ENCODE measurements at regions not wholly inside any gene's neighbourhood (a gene's known extent, or its start where the extent isn't known, plus 50 kb on each side); places are given as distances from the start of the nearest gene placed in this dataset.
"Not testable (repeated sequence)": the region's sequence is repeated elsewhere in the genome, so short reads cannot be mapped to it uniquely, and the experiment has no call there.

DNA sequence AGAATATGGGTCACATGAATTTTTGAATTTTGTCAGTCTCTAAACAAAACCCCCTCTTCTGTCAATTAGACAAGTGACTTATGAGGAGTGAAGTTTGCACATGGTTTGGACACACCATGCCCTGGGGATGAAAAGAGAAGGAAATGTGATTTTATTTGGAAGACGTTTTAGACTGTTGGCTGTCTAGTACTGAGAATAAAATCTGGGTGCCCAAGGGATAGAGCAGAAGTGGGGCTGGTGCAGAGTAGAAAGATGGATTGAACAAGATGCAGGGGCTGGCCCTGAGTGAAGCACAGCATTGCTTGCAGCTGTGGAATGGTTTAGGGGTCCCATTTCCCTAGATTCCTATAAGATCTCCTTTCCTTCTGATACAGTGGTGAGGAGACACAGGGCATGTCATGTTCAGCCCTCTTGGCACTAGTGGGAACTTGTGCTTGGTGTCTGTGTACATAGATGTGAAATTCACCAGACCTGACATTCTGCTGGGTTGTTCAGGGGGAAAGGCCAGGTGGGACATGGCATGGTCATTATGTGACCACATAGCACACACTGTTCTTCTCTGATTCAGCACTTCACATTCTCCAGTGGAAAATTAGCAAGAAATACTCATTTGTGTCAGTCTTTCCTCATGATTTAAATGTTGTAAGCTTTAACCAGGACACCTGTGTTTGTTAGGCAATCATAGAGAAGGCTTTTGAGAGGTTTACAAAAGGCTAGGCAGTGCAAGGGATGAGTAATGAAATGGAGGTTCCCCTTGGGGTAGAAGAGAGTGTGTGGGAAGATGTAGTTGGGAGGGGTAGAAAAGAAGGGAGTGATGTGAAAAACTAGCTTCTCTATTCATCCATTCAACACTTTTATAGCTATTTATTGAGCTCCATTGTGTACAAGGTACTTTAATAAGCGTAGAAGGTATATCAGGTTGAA is 202.3 kb upstream of the IGF1 start:
- no peak for ATAC-seq (ENCODE audit: low FRiP score)
- TF ChIP-seq, protein P1, sequence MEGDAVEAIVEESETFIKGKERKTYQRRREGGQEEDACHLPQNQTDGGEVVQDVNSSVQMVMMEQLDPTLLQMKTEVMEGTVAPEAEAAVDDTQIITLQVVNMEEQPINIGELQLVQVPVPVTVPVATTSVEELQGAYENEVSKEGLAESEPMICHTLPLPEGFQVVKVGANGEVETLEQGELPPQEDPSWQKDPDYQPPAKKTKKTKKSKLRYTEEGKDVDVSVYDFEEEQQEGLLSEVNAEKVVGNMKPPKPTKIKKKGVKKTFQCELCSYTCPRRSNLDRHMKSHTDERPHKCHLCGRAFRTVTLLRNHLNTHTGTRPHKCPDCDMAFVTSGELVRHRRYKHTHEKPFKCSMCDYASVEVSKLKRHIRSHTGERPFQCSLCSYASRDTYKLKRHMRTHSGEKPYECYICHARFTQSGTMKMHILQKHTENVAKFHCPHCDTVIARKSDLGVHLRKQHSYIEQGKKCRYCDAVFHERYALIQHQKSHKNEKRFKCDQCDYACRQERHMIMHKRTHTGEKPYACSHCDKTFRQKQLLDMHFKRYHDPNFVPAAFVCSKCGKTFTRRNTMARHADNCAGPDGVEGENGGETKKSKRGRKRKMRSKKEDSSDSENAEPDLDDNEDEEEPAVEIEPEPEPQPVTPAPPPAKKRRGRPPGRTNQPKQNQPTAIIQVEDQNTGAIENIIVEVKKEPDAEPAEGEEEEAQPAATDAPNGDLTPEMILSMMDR (IDR thresholded peaks at IDR 0.05), result no peak
- DNase-seq (ENCODE audit: low spot score), result no peak

DNA sequence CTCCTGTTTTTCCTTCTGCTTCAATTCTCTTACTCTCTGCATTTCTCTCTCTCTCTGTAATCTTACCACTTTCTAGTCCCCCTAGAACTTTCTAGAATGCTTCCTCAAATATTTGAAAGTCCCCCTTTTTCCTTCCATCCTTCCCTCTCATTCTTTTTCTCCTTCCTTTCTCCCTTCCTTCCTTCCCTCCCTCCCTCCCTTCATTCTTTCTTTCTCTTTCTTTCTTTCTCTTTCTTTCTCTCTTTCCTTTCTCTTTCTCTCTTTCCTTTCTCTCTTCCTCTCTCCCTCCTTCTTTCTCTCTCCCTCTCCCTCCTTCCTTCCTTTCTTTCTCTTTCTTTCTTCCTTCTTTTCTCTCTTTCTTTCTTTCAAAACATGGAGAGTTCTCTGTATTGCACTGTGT is 201.4 kb upstream of the IGF1 start:
- ATAC-seq (ENCODE audit: low FRiP score) (no peak), DNase-seq (ENCODE audit: low spot score) (no peak)
- TF ChIP-seq, protein P1 (IDR thresholded peaks at IDR 0.05), result no peak

DNA sequence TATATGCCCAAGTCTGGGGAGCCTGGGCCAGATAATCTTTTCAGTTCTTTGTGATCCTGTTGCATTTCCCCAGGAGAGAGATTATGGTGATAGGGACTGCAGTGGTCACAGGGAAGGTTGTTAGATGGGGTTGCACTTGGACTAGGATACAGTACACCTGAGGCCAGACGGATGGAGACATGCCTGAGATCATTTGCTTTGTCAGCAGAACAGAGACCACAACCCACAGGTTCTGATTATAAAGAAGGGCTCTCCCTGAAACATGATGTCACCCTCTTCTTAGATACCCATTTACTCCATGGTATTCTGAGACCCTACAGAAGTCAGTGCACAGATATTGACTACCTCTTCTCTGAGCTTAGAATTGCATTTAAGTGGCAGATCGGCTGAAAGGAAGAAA is 200.9 kb upstream of the IGF1 start:
- no peak for ATAC-seq (ENCODE audit: low FRiP score)
- TF ChIP-seq, protein P1 (IDR thresholded peaks at IDR 0.05), result no peak
- DNase-seq (ENCODE audit: low spot score), result no peak

DNA sequence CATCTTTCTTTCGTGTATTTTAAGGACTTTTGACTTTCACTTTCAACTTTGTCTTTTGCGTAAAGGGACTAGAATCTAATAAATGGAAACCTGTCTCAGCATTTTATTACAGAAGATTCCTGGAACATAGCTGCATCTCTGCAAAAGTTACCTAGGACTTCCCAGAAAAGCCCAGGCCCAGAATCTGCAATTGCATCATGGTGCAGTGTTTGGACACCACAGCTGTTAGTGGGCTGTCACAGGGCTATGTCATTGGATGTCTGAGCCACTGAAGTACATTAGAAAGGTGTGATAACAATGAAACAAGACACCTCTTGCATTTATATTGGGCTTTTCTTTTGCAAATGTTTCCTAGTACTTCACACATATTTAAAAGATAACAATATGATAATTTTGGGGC is 199.9 kb upstream of the IGF1 start:
- no peak for ATAC-seq (ENCODE audit: low FRiP score)
- TF ChIP-seq, protein P1 (IDR thresholded peaks at IDR 0.05), result no peak

DNA sequence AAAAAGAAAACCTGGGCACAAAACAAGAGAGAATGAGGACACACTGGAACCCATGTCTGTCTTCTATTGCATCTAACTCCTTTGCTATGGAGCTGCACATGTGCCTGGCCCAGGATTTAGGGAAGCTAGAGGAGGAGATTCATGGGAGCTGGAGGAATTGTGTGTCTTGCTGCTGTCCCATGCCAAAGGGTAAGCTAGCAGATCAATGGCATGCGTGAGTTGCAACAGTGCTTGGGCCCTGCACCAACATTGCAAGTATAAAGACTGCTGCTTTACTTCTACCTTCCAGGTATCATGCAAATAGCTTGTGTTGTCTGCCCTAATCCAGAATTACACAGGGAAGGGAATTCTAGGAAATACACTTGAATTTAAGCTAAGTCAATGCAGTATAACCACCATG is 196.4 kb upstream of the IGF1 start:
- DNase-seq (ENCODE audit: low spot score), result no peak
- ATAC-seq (ENCODE audit: low FRiP score), result no peak
- TF ChIP-seq, protein P1 (IDR thresholded peaks at IDR 0.05), result no peak

More for the DNA sequence above, 199.9 kb upstream of the IGF1 start:
- DNase-seq (ENCODE audit: low spot score), result no peak

DNA sequence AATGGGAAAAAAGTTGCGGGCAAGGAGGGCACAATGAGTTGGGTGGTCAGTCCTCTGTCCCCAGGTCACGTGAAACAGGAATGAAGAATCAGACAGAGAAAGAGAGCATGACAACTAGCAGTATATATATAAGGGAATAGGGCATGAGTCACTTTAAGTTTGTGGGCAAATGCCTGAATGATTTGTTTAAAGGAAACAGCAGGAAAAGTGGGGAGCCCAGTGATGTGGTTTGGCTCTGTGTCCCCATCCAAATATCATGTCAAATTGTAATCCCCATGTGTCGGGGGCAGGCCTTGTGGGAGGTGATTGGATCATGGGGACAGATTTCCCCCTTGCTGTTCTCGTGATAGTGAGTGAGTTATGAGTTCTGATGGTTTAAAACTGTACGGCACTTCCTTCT is 195.3 kb upstream of the IGF1 start:
- no peak for DNase-seq (ENCODE audit: low spot score)
- TF ChIP-seq, protein P1 (IDR thresholded peaks at IDR 0.05), result no peak
- no peak for ATAC-seq (ENCODE audit: low FRiP score)

DNA sequence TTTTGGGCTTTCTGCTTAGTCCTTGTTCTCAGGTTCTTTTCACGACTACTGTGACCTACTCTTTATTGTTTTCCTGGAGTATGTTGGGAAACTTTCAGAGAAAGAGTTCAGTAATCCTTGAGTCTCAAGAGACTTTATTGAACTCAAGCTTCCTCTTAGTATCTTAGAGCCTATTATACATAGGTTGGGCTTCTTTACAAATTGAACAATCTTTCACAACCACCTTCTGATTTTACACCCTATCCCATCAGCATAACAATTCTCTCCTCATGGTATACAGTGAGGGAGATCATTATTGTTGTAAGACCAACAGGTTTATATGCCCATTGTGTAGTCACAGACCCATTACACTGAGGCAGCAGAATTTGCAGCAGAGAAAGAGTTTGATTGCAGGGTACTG is 193.2 kb upstream of the IGF1 start:
- DNase-seq (ENCODE audit: low spot score) (no peak), ATAC-seq (ENCODE audit: low FRiP score) (no peak)
- TF ChIP-seq, protein P1 (IDR thresholded peaks at IDR 0.05), result no peak

DNA sequence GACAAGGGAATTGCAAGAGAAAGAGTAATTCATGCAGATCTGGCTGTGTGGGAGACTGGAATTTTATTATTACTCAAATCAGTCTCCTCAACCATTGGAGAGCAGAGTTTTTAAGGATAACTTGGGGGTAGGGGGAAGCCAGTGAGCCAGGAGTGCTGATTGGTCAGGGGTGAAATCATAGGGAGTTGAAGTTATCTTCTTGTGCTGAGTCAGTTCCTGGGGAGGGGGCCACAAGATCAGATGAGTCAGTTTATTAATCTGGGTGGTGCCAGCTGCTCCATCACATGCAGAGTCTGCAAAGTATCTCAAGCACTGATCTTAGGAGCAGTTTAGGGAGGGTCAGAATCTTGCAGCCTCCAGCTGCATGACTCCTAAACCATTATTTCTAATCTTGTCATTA is 191.8 kb upstream of the IGF1 start:
- not testable (repeated sequence) for DNase-seq (ENCODE audit: low spot score); ATAC-seq (ENCODE audit: low FRiP score)

Measured in omental fat pad (tissue), 3 donors.